ENCODE measurements at regions not wholly inside any gene's neighbourhood (a gene's known extent, or its start where the extent isn't known, plus 50 kb on each side); places are given as distances from the start of the nearest gene placed in this dataset.

DNA sequence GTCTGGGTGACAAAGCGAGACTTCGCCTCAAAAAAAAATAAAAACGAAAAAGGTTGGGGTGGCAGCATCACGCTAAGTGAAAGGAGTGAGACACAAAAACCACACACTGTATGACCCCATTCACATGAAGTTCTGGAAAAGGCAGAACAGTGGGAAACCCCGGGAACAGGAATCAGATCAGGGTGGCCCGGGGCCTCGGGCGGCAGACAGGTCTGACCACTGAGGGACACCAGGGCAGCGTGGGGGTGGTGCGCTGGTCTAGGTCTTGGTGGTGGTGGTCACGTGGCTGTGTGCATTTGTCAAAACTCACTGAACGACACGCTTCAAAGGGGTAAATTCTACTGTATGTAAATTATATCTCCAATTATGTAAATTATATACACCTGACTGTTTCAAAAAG lies 79.7 kb upstream of the PRR20G start:
- no peak overlapping the region for H3K4me3 ChIP-seq (ENCODE audit: control insufficient read depth, low read depth, low read length)
- TF ChIP-seq, protein P1, sequence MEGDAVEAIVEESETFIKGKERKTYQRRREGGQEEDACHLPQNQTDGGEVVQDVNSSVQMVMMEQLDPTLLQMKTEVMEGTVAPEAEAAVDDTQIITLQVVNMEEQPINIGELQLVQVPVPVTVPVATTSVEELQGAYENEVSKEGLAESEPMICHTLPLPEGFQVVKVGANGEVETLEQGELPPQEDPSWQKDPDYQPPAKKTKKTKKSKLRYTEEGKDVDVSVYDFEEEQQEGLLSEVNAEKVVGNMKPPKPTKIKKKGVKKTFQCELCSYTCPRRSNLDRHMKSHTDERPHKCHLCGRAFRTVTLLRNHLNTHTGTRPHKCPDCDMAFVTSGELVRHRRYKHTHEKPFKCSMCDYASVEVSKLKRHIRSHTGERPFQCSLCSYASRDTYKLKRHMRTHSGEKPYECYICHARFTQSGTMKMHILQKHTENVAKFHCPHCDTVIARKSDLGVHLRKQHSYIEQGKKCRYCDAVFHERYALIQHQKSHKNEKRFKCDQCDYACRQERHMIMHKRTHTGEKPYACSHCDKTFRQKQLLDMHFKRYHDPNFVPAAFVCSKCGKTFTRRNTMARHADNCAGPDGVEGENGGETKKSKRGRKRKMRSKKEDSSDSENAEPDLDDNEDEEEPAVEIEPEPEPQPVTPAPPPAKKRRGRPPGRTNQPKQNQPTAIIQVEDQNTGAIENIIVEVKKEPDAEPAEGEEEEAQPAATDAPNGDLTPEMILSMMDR (conservative IDR thresholded peaks at IDR 0.05; ENCODE audit: control insufficient read depth, insufficient read depth, low read depth, low read length), result no peak
- no peak for DNase-seq (ENCODE audit: low read depth)

DNA sequence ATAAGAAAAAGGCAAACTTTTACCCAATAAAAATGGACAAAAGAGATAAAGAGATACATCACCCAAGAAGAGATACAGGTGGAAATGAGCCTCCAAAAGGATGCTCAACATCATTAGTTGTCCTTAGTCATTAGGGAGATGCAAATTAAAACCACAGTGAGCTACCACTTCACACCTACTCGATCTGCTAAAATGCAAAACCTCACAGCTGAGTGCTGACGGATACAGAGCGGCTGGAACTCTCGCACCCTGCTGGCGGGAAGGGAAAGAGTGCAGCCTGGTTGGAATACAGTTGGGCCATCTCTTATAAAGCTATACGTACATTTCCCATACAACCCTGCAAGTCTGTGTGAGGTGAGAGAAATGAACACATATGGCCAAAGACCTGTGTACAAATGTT lies 78.5 kb upstream of the PRR20G start:
- no peak overlapping the region for H3K4me3 ChIP-seq (ENCODE audit: control insufficient read depth, low read depth, low read length)
- TF ChIP-seq, protein P1 (conservative IDR thresholded peaks at IDR 0.05; ENCODE audit: control insufficient read depth, insufficient read depth, low read depth, low read length), result no peak
- no peak for DNase-seq (ENCODE audit: low read depth)

DNA sequence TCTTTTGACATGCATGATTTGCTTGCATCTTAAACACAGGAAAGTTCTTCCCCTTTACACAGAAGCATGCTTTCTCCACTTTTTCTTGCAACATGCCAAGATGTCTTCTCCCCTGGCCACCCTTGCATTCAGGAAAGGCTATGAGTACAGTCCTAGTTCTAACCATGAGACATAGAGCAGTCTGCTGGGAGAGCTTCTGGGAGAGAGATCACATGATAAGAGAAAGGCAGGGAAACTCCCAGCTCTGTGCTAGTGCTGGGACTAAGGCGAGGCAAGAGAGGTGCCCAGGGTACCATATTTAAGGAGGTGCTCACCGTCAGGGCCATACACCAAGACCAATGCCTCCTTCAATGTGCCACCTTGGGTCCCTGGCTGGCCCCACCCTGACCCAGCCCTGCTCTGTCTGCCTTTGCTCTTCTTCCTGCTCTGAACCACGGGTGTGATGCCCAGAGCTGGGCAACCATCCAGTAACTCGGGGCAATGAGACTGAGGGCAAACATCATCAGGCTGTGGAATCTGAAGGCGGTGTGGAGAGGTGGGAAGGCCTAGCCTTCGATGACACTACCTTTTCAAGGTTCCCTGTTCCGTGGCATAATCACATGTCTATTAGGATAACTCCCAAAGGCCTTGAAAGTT lies 77.4 kb upstream of the PRR20G start:
- DNase-seq (ENCODE audit: low read depth), result no peak
- no peak overlapping the region for H3K4me3 ChIP-seq (ENCODE audit: control insufficient read depth, low read depth, low read length)
- TF ChIP-seq, protein P1 (conservative IDR thresholded peaks at IDR 0.05; ENCODE audit: control insufficient read depth, insufficient read depth, low read depth, low read length), result no peak

DNA sequence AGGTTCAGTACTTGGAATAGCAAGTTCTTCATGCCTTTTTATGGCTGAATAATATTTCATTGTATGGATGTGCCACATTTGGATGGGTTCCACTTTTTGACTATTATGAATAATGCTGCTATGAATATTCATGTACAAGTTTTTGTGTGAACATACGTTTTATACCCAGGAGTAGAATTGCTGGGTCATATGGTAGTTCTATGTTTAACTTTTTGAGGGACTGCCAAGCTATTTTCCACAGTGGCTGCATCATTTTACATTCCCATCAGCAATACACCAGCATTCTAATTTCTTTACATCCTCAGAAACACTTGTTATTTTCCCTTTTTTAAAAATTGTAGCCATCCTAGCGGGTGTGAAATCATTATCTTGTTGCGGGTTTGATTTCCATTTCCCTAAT lies 76.0 kb upstream of the PRR20G start:
- no peak for DNase-seq (ENCODE audit: low read depth)
- TF ChIP-seq, protein P1 (conservative IDR thresholded peaks at IDR 0.05; ENCODE audit: control insufficient read depth, insufficient read depth, low read depth, low read length), result no peak
- no peak overlapping the region for H3K4me3 ChIP-seq (ENCODE audit: control insufficient read depth, low read depth, low read length)

DNA sequence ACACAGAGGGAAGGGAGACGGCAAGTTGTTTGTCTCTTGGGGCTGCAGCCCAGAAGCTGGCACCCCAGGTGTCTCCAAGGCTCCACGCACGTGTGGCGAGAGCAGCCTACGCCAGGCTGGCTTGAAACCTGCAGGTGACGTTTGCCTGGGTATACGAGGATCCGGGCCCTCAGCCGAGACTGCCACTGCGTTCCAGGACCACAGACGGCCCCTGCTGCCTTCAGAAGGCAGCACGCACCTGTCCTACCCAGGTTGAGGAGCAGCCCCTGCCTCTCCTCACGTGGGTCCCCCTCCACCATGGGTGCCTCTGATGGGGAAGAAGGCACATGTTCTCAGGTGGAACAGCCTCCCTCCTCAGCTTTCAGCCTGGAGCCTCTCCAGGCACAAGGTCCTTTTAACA lies 75.3 kb upstream of the PRR20G start:
- H3K4me3 ChIP-seq (ENCODE audit: control insufficient read depth, low read depth, low read length), result no peak overlapping the region
- DNase-seq (ENCODE audit: low read depth), result no peak
- TF ChIP-seq, protein P1 (conservative IDR thresholded peaks at IDR 0.05; ENCODE audit: control insufficient read depth, insufficient read depth, low read depth, low read length), result no peak

DNA sequence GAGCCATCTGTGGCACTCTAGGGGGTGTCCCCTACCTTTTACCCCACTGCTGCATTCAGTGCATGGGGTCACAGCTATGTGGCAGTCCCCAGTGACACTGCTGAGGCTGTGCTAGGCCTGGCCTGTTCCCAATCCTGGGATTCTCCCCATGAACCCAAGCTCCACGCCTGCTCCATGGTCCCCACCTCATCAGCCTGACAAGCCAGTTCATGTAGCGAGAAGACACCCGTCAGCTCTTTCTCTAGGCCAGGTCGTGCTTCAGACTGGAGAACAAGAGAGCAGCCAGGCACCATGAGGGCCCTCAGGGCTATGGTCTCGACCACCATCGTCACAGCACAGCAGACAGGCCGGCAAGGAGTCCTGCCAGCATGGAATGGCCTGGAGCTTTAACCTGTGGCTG lies 72.8 kb upstream of the PRR20G start:
- TF ChIP-seq, protein P1 (conservative IDR thresholded peaks at IDR 0.05; ENCODE audit: control insufficient read depth, insufficient read depth, low read depth, low read length), result no peak
- no peak for DNase-seq (ENCODE audit: low read depth)
- H3K4me3 ChIP-seq (ENCODE audit: control insufficient read depth, low read depth, low read length), result no peak overlapping the region

DNA sequence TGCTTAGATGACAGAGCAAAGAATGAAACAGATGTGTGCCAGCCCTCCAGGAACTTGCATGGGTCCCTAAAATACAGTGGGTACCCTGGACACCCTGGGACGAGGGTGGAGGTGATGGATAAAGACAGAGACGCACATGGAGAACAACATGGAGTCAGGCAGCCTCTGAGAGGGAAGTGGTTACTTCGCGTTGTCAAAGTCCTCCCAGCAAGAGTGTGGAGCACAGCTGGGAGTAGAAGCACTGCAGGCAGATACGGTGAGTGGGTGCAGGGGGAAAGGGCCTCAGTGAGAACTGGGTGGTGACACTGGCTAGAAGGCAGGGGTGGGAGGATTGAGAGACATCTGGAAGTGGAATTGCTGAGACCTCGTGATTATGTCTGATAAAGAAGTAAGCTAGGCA lies 70.8 kb upstream of the PRR20G start:
- H3K4me3 ChIP-seq (ENCODE audit: control insufficient read depth, low read depth, low read length), result no peak overlapping the region
- TF ChIP-seq, protein P1 (conservative IDR thresholded peaks at IDR 0.05; ENCODE audit: control insufficient read depth, insufficient read depth, low read depth, low read length), result no peak
- DNase-seq (ENCODE audit: low read depth), result no peak
